ENCODE measurements at regions not wholly inside any gene's neighbourhood (a gene's known extent, or its start where the extent isn't known, plus 50 kb on each side); places are given as distances from the start of the nearest gene placed in this dataset.

DNA sequence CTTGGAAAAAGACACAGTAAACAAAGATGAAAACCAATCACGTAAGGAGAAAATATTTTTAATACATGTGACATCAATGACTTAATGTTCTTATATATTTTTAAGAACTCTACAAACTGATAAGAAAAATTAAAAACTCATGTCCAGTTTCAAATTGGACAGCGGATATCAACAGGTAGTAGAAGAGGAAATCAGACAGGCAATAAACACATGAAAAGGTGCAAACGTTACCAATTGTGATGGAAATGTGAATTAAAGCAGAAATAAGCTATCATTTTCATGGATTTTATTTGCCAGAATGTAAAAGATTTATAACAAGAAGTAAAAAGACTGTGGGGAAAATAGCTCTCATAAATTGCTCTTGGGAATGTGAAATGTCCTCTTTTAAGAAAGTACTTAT, 382.3 kb downstream of the DLEU7 start:
- Histone ChIP-seq H3K4me1 (replicated peaks) (no peaks in the 10 kb centered on the region), H3K36me3 (no peaks in the 10 kb centered on the region), H3K27ac (no peak overlapping the region), H3K9me3 (no peaks in the 10 kb centered on the region), H3K27me3 (replicated peaks; ENCODE audit: insufficient read depth) (no peaks in the 10 kb centered on the region), H3K4me3 (no peak overlapping the region)
- 70% methylated on average over 3 of the region's 3 CpGs for WGBS
- TF ChIP-seq POLR2A (IDR thresholded peaks at IDR 0.05): no peak
- TF ChIP-seq POLR2AphosphoS5 (IDR thresholded peaks at IDR 0.05): no peak
- no peak for TF ChIP-seq CTCF (IDR thresholded peaks at IDR 0.05)
- DNase-seq (ENCODE audit: low spot score): no peak
- intact Hi-C loops (cut with DNase I): no loop called here

DNA sequence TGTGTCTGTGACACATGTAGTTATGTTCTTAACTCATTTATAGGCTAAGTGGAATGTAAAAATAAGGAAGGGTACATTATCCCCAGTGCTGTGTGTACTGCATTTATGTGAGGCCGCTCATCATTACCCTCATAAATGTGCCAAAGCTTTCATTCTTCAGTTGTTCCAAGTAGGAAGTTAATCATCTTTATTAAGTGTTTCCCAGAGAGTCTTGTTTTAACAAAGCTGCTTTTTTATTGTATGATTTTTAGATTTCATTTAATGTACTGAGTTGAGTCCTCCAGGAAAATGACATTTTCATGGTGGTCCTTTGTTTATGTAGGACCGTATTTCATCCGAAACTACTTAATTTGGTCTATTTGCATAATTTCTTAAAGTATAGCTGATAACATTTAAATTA, 379.8 kb downstream of the DLEU7 start:
- Histone ChIP-seq H3K4me1 (replicated peaks) (no peaks in the 10 kb centered on the region), H3K4me3 (no peak overlapping the region), H3K27ac (no peak overlapping the region), H3K27me3 (replicated peaks; ENCODE audit: insufficient read depth) (no peaks in the 10 kb centered on the region), H3K9me3 (no peaks in the 10 kb centered on the region), H3K36me3 (no peaks in the 10 kb centered on the region)
- 22% methylated on average over 3 of the region's 3 CpGs for WGBS
- intact Hi-C loops (cut with DNase I): no loop called here
- TF ChIP-seq CTCF (IDR thresholded peaks at IDR 0.05) (no peak), POLR2A (IDR thresholded peaks at IDR 0.05) (no peak), POLR2AphosphoS5 (IDR thresholded peaks at IDR 0.05) (no peak)
- DNase-seq (ENCODE audit: low spot score): no peak

- TF ChIP-seq CTCF (IDR thresholded peaks at IDR 0.05) (no peak), POLR2AphosphoS5 (IDR thresholded peaks at IDR 0.05) (no peak), POLR2A (IDR thresholded peaks at IDR 0.05) (no peak)
- WGBS: 38% methylated on average over 10 of the region's 10 CpGs
- Histone ChIP-seq H3K27me3 (replicated peaks; ENCODE audit: insufficient read depth) (no peaks in the 10 kb centered on the region), H3K27ac (no peak overlapping the region), H3K9me3 (no peaks in the 10 kb centered on the region), H3K4me1 (replicated peaks) (no peaks in the 10 kb centered on the region), H3K36me3 (no peaks in the 10 kb centered on the region), H3K4me3 (no peak overlapping the region)
- intact Hi-C loops (cut with DNase I): no loop called here
- no peak for DNase-seq (ENCODE audit: low spot score)
Observed at GRCh38 chr13:50464349-50465251, 378.9 kb downstream of the DLEU7 start.

DNA sequence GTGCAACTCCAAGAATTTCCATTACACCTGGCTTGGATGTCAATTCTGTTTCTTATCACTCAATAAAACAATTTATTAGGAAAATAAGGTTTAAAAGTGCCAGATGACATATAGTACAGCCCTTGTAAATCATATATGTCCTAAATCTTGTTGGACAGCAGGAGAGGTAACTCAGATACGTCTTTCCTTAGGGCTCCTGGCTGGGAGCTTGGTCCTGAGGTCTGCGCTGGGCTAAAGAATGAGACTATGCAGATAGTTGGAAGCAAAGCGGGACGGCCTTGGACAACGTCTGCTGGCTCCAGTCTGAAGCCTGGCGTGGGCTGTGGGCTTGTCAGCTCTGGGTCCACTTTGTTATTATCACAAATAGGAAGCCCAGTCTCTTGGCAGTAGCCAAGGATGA, 377.0 kb downstream of the DLEU7 start:
- Histone ChIP-seq H3K4me1 (replicated peaks) (no peaks in the 10 kb centered on the region), H3K36me3 (no peaks in the 10 kb centered on the region), H3K9me3 (no peaks in the 10 kb centered on the region), H3K27ac (no peak overlapping the region), H3K27me3 (replicated peaks; ENCODE audit: insufficient read depth) (no peaks in the 10 kb centered on the region), H3K4me3 (no peak overlapping the region)
- no peak for DNase-seq (ENCODE audit: low spot score)
- WGBS: 52% methylated on average over 6 of the region's 6 CpGs
- intact Hi-C loops (cut with DNase I): no loop called here
- TF ChIP-seq POLR2AphosphoS5 (IDR thresholded peaks at IDR 0.05): no peak
- TF ChIP-seq POLR2A (IDR thresholded peaks at IDR 0.05): no peak
- no peak for TF ChIP-seq CTCF (IDR thresholded peaks at IDR 0.05)

Measured in prostate gland (tissue), 2 donors.